Upper lobe of left lung (tissue), 6 donors: ENCODE measurements at regions not wholly inside any gene's neighbourhood (a gene's known extent, or its start where the extent isn't known, plus 50 kb on each side); places are given as distances from the start of the nearest gene placed in this dataset.
"Not testable (repeated sequence)": the region's sequence is repeated elsewhere in the genome, so short reads cannot be mapped to it uniquely, and the experiment has no call there.

Experiments used
- ATAC-seq, 2 donors: fragments of 200-7000 bp; cut with Tn5 transposase; one replicate each; pipeline ENCODE4 v1.9.1; 2022; ENCODE audit warnings: mild to moderate bottlenecking in 2 of 2, moderate library complexity in 2 of 2; ENCODE audit not compliant: low FRiP score in 2 of 2
- DNase-seq, 2 donors: peaks; one replicate each; pipeline ENCODE4 v3.0.0-alpha.2; 2019 to 2020
- H3K27ac ChIP-seq, 4 donors: fragments of 200-600 bp; sonication (generic); one replicate each; pipeline ENCODE4 v1.5.1; 2016 to 2019
- H3K27me3 ChIP-seq, 4 donors: fragments of 200-600 bp; sonication (generic); one replicate each; pipeline ENCODE4 v1.5.1; 2017 to 2019
- H3K36me3 ChIP-seq, 4 donors: fragments of 200-600 bp; sonication (generic); one replicate each; pipeline ENCODE4 v1.5.1; 2016 to 2019
- H3K4me1 ChIP-seq, 4 donors: fragments of 200-600 bp; sonication (generic); one replicate each; pipeline ENCODE4 v1.5.1; 2018 to 2019
- H3K4me3 ChIP-seq, 4 donors: fragments of 200-600 bp; sonication (generic); one replicate each; pipeline ENCODE4 v1.5.1; 2017 to 2019; ENCODE audit warnings: mild to moderate bottlenecking in 2 of 4, moderate library complexity in 1 of 4
- H3K9me3 ChIP-seq, 4 donors: fragments of 200-600 bp; sonication (generic); one replicate each; pipeline ENCODE4 v1.5.1; 2018 to 2019
- EP300 ChIP-seq, 4 donors: sonication (generic); formaldehyde crosslinking; IDR thresholded peaks; one replicate each; pipeline ENCODE4 v1.5.1; 2017; ENCODE audit warnings: antibody characterized with exemption in 4 of 4, control low read depth in 2 of 4
- POLR2A ChIP-seq, 4 donors: fragments of 450-650 bp; IDR thresholded peaks; one replicate each; pipeline ENCODE4 v1.5.1; 2016 to 2017; ENCODE audit warnings: antibody characterized with exemption in 4 of 4, mild to moderate bottlenecking in 2 of 4
- POLR2AphosphoS5 ChIP-seq, 2 donors: sonication (generic); formaldehyde crosslinking; IDR thresholded peaks; one replicate each; pipeline ENCODE4 v1.5.1; 2017; ENCODE audit warnings: antibody characterized with exemption in 2 of 2
- WGBS, 2 donors: methylation state at CpG; one replicate each; pipeline ENCODE4 v1.1.5; 2017 to 2018; 5-methylcytosine and 5-hydroxymethylcytosine counted together
- TF ChIP-seq, protein P1 (sequence below), 6 experiments: fragments of 450-650 bp in 4 of 6; fragments of 200-600 bp in 2 of 6; sonication (generic) in 2 of 6; IDR thresholded peaks; one replicate each; pipeline ENCODE4 v1.5.1; 2016 to 2019; ENCODE audit warnings: antibody characterized with exemption in 6 of 6
- donor health status: DM: no; HTN: no; CAD: no; lungs with moderate emphysema.
- donor health status: DM: no; HTN: yes; CAD: no; lungs with severe emphysema.

DNA sequence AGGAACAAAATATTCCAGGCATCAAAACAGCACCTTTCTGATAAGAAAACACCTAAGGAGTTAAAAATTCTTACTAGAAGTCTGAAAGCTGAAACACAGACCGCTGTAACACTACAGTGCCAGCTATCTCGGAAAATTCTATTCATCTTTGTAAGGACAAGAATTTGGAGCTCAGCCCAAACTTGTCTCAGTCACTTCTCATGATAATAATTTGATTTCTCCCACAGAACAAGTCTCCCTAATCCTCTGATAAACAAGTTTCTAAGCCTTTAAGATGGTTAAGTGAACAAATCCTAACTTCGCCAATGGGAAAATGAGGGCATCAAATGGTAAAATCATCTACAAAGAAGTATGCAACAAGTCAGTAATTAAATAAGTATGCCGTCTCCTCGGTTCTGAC, 59.9 kb downstream of the SIPA1L2 start:
- no peak overlapping the region for H3K27ac ChIP-seq

DNA sequence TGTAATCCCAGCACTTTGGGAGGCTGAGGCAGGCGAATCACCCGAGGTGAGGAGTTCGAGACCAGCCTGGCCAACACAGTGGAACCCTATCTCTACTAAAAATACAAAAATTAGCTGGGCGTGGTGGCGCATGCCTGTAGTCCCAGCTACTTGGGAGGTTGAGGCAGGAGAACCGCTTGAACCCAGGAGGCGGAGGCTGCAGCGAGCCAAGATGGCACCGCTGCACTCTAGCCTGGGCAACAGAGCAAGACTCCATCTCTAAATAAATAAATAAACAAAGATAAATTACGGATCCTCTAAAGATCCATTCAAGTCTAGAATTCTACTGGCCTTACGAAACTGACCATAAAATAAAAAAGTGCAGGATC, 60.4 kb downstream of the SIPA1L2 start:
- H3K27me3 ChIP-seq, H3K27ac ChIP-seq, H3K36me3 ChIP-seq, ATAC-seq, H3K9me3 ChIP-seq, DNase-seq, H3K4me3 ChIP-seq: not testable (repeated sequence)
- peaks cover 20 to 32% (median 21%) of the 10 kb centered on the region in 4 donors for H3K4me1 ChIP-seq
- 89 to 90% methylated on average over 11 of the region's 11 CpGs for WGBS, 2 donors

More for the DNA sequence above, 59.9 kb downstream of the SIPA1L2 start:
- DNase-seq (no peak), ATAC-seq (no peak)
- 37 to 52% methylated on average over 5 of the region's 5 CpGs for WGBS, 2 donors
- H3K9me3 ChIP-seq, result no peaks in the 10 kb centered on the region
- H3K4me3 ChIP-seq, result no peak overlapping the region
- no peaks in the 10 kb centered on the region for H3K36me3 ChIP-seq
- peaks cover 22 to 32% (median 24%) of the 10 kb centered on the region in 4 donors for H3K4me1 ChIP-seq
- no peaks in the 10 kb centered on the region for H3K27me3 ChIP-seq
- TF ChIP-seq POLR2A (IDR thresholded peaks at IDR 0.05), result no peak
- no peak for TF ChIP-seq POLR2AphosphoS5 (IDR thresholded peaks at IDR 0.05)
- no peak for TF ChIP-seq EP300 (IDR thresholded peaks at IDR 0.05)
- TF ChIP-seq, protein P1, sequence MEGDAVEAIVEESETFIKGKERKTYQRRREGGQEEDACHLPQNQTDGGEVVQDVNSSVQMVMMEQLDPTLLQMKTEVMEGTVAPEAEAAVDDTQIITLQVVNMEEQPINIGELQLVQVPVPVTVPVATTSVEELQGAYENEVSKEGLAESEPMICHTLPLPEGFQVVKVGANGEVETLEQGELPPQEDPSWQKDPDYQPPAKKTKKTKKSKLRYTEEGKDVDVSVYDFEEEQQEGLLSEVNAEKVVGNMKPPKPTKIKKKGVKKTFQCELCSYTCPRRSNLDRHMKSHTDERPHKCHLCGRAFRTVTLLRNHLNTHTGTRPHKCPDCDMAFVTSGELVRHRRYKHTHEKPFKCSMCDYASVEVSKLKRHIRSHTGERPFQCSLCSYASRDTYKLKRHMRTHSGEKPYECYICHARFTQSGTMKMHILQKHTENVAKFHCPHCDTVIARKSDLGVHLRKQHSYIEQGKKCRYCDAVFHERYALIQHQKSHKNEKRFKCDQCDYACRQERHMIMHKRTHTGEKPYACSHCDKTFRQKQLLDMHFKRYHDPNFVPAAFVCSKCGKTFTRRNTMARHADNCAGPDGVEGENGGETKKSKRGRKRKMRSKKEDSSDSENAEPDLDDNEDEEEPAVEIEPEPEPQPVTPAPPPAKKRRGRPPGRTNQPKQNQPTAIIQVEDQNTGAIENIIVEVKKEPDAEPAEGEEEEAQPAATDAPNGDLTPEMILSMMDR (IDR thresholded peaks at IDR 0.05), result no peak

DNA sequence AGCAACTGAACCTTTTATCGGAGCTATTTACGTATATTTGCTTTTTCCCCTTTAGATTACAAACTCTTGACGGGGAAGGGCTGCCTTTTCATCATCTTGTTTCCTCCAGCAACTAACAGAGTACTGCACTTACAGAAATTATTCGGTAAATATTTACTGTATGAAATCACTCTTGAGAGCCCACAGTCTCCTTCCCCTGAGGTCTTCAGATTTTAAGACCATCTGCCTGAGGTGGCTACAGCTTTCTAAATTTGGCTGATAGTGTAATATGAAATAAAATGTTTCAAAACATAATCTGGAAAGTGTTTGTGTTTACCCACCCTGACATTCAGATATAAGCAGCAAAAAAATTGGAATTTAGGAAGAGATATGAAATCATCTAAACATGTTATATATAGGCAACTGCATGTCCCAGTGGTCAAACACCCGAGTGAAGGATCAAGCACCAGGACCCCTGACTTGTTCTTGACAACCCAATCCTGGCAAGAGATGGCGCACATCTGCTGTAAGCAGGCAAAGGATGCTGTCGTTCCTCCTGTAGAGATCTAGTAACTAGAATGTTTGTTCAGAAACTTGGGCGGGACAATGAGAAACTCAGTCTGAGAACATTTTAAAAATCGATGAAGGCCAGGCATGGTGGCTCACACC, 60.9 kb downstream of the SIPA1L2 start:
- peaks cover 19 to 29% (median 21%) of the 10 kb centered on the region in 4 donors for H3K4me1 ChIP-seq
- H3K9me3 ChIP-seq, result no peaks in the 10 kb centered on the region
- ATAC-seq (no peak), DNase-seq (no peak)
- no peak overlapping the region for H3K4me3 ChIP-seq
- H3K27ac ChIP-seq, result no peak overlapping the region
- H3K36me3 ChIP-seq, result no peaks in the 10 kb centered on the region
- WGBS, 2 donors, result 55 to 57% methylated on average over 9 of the region's 9 CpGs
- TF ChIP-seq POLR2A (IDR thresholded peaks at IDR 0.05) (no peak), POLR2AphosphoS5 (IDR thresholded peaks at IDR 0.05) (peak in 1 of 2 donors; percentile 23), EP300 (IDR thresholded peaks at IDR 0.05) (no peak)
- TF ChIP-seq, protein P1 (IDR thresholded peaks at IDR 0.05), result no peak
- H3K27me3 ChIP-seq, result no peaks in the 10 kb centered on the region

DNA sequence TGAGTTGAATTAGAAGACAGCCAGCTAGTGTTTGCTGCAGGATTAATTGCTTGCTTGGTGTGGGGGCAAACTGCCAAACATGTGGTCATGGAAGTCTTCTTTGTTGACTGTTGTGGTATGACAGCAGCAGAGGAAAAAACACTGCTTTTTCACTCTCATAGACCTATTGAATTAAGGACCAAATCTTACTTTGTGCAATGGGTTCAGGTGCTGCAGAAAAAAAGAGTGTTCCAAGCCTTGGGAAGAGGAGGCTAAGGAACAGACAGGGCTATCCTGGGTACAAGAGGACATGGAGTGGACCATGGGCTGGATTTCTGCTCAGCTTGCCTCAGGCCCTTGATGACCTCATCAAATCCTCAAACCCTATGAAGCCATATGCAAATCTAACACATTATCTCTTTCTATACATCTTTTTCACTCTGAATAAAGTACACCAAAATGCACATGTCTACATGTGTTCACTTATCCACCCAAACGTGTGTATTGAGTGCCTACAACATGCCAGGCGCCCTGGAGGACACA, 61.5 kb downstream of the SIPA1L2 start:
- Histone ChIP-seq H3K27ac (no peak overlapping the region), H3K36me3 (no peaks in the 10 kb centered on the region), H3K27me3 (no peaks in the 10 kb centered on the region), H3K4me3 (no peak overlapping the region), H3K9me3 (no peaks in the 10 kb centered on the region), H3K4me1 (peaks cover 19 to 24% (median 21%) of the 10 kb centered on the region in 4 donors)
- DNase-seq, result no peak
- WGBS, 2 donors, result 70 to 78% methylated on average over 2 of the region's 2 CpGs
- TF ChIP-seq POLR2A (IDR thresholded peaks at IDR 0.05) (no peak), POLR2AphosphoS5 (IDR thresholded peaks at IDR 0.05) (no peak), EP300 (IDR thresholded peaks at IDR 0.05) (no peak)
- TF ChIP-seq, protein P1 (IDR thresholded peaks at IDR 0.05), result no peak
- ATAC-seq, result no peak

DNA sequence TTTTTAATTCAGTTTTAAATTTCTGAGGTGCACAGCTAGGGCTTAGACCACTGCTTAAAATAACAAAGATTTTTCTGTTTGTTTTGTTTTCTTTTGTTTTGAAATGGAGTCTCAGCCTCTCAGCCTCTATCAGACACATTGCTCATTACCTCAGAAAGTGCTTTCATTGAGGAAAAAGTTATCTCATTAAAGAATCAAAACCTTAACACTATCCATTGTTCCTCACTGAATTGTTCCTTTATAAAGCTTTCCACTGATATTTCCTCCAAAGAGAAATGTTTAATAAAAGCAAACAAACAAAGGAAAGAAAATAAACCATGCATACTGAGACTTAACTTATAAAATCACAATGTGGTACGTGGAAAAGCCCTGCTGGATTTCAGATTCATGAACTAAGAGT, 63.8 kb downstream of the SIPA1L2 start:
- H3K9me3 ChIP-seq, result no peaks in the 10 kb centered on the region
- no peak overlapping the region for H3K27ac ChIP-seq
- no peak overlapping the region for H3K4me3 ChIP-seq
- no peaks in the 10 kb centered on the region for H3K36me3 ChIP-seq
- peaks cover 17 to 35% (median 22%) of the 10 kb centered on the region in 4 donors for H3K4me1 ChIP-seq
- TF ChIP-seq, protein P1 (IDR thresholded peaks at IDR 0.05), result no peak
- TF ChIP-seq POLR2A (IDR thresholded peaks at IDR 0.05) (no peak), POLR2AphosphoS5 (IDR thresholded peaks at IDR 0.05) (no peak), EP300 (IDR thresholded peaks at IDR 0.05) (no peak)
- ATAC-seq (no peak), DNase-seq (no peak)
- 38 to 68% methylated on average over 1 of the region's 1 CpG for WGBS, 2 donors
- no peaks in the 10 kb centered on the region for H3K27me3 ChIP-seq
